T-helper 1 cell treated with Interleukin-12 subunit alpha and Interleukin-12 subunit beta and Interleukin-4 antibody, amounts not matched to agents 30 ng/mL and 1 ng/mL, for 36 hours (primary cell): ENCODE measurements at regions not wholly inside any gene's neighbourhood (a gene's known extent, or its start where the extent isn't known, plus 50 kb on each side); places are given as distances from the start of the nearest gene placed in this dataset.
"Not testable (repeated sequence)": the region's sequence is repeated elsewhere in the genome, so short reads cannot be mapped to it uniquely, and the experiment has no call there.

Experiments
- intact Hi-C: fragments of 100-400 bp; cut with micrococcal nuclease; formaldehyde crosslinking; loops from one replicate; pipeline ENCODE4 v1.15.1; 2024

DNA sequence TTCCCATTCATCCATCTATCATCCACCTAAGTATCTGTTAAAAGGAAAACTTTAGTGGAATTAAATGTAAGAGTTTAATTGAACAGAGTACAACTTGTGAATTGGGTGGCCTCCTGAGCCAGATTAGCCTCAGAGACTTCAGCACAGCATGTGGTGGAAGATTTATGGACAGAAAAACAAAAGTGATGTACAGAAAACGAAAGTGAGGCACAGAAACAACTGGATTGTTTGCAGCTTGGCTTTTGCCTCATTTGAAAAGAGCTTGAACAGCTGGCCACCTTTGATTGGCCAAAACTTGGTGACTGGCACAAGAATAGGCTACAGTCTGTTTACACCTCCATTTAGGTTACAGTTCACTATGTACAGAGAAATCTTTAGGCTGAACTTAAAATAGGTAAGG lies 1463.4 kb upstream of the CELF2 start:
- intact Hi-C loops, result no loop called here

DNA sequence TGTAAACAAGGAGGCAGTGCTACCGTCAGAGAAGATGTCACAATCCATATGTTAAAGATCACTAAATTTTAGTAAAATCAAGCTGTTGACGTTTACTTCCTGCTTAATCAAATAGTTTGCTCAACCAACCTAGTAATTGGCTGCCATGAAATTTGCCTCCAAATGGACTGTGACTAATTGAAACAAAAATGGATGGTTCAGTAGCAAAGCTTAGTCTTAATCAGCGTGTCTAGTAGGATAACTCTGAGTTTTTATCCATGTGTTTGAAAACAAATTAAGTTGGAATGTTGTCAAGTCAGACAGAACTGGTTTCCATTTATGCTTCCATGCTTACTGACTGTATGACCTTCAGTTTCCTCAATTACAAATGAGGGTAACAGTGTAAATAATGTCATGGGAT lies 1456.7 kb upstream of the CELF2 start:
- intact Hi-C loops, result no loop called here

DNA sequence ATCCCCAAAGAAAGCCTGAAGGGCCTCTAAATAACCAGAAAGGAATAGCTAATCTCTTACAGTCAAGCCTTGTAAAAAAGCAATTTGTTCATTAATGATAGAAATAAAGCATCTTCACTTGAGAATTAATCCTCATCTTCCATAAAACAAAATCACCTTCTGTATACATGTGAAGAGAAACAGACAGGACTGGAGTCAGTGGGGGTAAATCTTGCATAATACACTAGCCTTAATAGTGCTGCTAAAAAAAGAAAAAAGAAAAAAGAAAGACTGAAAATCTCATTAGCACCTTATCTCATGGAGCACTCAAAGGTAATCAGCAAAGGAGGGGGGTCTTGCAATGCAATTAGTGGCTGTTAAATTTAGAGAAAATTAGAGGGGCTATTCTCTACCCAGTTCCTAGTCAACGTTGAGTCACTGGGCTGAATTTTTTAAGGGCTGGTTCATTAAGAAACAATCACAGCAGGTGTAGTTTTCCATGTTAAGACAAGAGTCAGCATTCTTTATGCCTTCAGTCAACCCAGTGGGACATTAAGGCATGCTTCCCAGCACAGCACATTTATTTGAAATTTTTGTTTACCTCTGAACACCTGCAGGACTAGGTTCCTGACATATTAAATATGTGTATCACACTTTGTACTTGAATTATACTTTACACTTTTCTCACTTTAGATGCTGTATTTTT lies 1455.7 kb upstream of the CELF2 start:
- intact Hi-C loops, result no loop called here

DNA sequence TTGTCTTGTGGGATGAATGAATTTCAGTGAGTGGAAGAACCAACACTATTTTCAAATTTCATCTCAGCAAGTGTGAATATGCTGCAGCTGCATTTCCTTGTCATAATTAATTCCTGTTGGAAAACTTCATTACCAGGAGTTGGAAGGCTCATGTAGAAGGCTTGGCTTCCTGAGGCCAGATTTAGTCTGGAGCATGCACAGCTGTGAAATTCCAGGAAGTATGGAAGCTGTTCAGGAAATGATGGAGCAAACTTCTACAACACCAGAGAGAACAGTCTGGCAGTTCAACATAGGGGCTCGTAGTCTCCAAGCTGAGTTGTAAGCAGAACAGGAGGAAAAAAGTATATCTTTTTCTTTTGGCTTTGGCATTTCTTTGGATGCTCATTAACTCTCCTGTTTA lies 1439.9 kb upstream of the CELF2 start:
- intact Hi-C loops, result no loop called here

DNA sequence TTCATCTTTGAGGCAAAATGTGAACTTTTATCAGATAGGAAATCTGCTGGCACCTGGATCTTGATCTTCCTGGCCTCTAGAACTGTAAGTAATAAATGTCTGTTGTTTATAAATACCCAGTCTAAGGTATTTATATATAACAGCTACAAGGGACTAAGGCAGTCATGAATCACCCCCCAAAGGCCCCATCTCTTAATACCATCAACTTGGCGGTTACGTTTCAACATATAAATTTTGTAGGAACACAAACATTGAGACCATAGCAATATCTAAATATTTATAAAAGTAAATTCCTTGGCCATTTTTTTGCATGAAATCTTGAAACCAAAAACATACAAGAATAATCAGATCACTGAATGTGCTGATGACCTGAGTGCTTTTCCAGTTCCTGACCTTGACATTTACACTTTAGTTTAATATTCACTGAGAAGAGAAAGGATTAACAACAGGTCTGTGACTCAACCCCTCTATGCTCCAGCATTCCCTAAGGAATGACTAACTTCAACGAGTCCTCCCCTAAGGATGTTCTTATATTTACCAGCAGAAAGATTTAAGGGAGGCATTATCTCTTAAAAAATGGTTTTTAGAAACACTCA lies 1438.5 kb upstream of the CELF2 start:
- intact Hi-C loops, result no loop called here

DNA sequence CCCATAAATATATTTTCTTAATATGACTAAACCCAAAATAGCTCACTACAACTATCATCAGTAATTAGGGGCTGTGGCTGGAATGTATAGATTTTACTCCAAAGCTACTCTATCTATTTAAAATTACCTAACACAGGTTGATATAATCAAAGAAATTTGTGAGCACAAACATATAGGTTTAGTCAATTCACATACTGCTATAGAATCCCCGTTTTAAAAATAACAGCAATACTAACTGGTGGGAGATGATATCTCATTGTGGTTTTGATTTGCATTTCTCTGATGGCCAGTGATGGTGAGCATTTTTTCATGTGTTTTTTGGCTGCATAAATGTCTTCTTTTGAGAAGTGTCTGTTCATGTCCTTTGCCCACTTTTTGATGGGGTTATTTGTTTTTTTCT lies 1434.9 kb upstream of the CELF2 start:
- intact Hi-C loops, result not testable (repeated sequence)

DNA sequence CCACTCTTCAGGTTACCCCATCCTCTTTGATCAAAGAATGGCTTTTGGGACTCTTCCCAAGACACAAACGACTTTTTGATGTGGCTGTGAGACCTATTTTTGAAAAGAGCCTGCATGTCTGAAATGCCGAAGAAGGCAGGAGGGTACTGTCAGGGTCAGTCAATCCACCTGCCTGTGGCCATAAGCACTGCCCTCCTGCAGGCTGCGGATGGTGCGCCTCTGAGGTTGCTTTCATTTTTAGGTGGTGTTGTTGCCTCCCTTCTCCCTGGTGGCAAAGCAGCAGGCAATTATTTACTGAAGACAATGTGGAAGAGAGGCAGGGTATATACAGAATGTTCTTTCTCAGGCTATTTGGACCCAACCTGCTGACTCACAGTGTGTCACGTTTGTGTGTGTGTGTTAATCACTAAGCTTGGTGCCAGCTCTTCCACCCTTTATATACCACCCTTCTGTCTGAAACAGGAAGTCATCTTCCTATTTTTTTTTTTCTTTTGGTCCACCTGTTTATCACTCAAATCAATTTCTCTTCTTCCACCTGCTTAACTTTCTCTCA lies 1421.2 kb upstream of the CELF2 start:
- intact Hi-C loops, result no loop called here

DNA sequence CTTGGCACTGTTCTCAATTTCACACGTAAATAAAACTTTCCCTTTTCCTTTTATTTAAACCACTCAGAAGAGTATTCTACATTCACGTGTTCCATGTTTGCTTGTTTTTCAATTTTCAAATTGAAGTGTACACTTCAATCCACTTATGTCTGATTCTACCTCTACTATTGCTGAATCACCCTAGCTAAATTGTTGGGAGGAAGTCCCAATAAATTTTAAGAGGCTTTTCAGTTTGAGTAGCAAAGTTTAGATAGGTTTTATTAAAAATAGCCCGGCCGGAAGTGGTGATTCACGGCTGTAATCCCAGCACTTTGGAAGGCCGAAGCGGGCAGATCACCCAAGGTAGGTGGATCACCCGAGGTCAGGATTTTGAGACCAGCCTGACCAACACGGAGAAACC lies 1414.7 kb upstream of the CELF2 start:
- intact Hi-C loops, result no loop called here

DNA sequence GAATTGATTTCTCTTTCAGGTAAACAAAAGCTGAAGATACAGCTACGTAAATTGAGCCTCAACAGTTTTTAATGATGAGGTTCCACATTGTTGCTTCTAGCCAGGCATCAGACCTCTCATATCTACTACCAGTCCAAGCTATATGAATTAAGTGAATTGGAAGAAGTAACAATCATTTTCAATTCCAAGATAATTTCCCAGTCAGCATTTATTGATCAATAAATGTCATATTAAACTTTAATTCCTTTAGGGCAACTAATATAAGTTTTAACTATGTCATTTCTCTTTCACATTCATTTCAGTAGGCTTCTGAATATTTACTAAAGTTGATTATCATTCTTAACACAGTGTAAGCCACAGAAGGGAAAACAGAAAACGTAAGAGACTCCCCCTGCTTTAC lies 1413.7 kb upstream of the CELF2 start:
- intact Hi-C loops, result no loop called here

DNA sequence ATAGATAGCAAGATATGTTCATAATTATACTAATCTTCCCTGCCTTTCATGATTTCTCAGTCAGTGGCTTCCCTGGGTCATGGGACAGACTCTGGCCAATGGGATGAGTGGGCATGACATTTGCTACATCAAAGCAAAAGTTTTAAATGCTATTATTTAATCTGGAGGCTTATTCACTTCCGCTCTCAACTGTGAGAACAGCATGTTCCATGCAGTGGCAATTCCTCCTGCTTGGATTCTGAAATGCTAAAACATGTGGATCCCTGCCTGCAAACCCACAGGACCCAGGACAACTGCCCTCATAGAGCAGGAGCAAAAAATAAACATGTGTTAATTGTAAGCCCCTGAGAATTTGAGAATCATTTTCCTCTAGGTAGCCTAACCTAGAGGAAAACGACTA lies 1412.4 kb upstream of the CELF2 start:
- intact Hi-C loops, result no loop called here

DNA sequence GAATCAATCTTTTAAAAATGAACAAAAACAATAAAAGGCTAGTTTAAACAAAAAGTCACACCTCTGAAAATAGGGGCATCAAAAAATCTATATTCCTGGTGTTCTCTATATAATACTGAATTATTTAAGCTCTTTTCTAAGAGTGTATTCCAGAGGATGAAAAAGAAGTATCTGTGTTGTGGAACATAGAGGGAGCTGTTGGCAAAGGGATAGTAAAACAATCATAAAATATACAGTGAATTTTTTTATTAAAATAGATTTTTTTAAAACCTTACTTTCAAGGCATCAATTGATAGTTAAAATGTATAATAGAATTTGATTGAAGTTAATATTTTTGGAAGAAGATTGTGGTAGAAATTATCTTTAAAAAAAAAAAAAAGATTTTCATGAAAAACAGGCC lies 1409.1 kb upstream of the CELF2 start:
- intact Hi-C loops, result no loop called here

DNA sequence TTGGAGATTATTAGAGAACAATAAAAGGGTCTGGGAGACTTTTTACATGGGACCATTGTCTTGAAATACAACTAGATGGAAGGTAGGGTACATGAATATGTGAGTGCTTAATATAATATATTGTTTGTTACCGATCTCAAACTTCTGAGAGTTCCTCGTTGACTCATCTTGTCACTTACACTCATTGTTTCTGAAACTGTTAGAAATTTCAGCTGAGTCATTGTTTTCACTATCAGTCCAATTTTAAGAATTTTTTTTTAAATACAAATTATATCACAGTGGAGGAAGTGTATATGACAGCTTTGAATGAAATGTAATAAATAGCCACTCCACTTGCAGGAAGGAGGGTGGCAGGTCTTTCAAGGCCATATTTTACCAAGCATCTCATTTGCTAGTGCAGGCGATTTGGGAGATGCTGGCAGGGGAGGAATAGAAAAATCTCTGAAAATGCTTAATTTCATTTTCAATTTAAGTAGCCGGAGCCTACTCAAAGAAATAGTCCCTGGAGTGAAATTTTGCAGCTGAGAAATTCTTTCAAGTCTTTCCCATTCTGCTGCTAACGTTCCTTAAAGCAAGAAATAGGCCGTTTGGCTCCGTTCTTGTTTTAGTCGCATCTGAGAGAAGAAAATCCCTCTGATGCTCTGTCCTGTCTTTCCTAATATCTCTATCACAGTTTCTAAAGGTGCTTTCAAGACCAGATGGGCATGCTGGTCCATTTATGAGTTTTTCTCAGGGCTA lies 1404.2 kb upstream of the CELF2 start:
- intact Hi-C loops, result no loop called here

DNA sequence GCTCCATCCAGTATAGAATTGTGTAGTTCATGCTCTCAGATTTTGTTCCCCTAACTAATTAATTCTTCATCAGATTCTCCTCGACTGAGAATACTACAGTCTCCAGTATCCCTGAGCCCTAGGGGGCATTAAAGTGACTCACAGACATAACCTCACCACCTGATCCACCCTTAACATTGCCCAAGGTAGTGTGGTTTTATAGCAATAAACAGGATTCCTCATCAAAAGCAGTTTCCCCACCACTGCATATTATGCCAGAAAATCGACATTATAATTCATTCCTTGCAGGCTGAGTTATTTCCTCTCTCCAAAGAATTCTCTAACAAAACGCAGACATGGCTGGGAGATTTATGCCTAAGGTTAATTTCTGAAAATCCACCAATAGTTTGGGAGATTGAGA lies 1402.5 kb upstream of the CELF2 start:
- intact Hi-C loops, result no loop called here

DNA sequence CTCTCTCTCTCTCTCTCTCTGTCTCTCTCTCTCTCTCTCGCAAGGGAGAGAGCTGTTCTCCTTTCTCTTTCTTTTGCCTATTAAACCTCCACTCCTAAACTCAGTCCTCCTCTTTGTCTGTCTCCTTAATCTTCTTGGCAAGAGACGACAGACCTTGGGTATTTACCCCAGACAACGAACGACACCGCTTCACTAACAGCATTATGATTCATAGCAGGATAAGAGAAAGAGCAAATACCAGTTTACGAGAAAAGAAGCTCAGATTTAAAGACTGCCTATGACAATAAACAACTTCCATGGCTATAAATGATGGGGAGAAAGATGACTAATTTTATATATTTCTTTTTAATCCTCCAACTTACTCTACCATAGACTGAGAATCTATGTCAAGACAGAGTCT lies 1396.5 kb upstream of the CELF2 start:
- intact Hi-C loops, result no loop called here

DNA sequence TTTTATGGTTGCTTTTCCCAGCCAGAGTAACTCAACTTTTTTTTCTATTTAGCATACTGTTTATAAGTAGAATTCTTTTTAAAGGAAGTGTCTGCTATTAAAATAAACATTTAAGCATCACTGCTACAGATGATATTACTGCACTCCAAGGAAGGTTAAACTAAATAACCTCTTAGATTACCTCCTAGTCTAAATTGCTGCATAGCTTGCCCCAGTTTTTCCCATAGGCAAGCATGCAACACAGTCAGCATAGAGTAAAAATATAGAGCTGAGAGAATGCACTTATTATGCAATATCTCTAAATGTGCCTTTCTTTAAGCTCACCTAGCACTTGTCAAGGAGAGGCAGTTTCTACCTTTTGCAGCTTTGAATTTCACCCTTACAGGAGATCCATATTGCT lies 1392.4 kb upstream of the CELF2 start:
- intact Hi-C loops, result no loop called here

DNA sequence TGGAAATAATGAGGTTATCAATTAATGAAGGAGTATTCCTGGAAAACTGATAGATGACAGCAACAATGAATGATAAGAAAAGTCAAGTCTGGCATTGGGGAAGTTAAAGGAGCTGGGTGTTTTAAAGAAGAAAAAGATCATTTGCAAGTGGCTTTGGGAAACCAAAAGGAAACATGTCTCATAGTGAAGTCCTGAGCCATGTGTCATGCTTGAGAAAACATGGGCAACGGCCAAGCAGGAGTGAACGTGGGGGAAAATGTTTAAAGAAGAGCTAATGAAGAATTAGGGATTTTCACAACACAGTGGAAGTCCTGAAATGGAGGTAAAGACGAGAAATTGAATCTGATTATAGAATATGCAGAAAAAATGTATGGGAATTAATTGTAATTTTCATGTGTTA lies 1383.2 kb upstream of the CELF2 start:
- intact Hi-C loops, result no loop called here

DNA sequence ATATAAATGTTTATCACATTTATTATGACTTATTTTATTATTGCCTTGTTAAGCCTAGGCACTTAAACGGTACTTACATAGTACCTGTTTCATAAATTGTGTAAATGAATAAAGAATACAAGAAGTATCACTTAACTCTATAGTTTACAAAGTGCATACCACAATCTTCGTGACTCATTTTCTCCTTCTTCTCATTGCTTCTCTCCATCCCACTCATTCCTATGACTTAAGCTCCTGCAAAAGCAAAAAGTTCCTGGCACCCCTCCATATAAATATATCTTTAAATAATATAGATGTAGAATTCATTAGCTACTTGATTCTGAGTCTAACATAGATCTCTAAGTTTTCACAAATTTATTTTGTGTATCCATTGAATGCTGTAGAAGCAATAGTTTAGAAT lies 1382.0 kb upstream of the CELF2 start:
- intact Hi-C loops, result no loop called here

DNA sequence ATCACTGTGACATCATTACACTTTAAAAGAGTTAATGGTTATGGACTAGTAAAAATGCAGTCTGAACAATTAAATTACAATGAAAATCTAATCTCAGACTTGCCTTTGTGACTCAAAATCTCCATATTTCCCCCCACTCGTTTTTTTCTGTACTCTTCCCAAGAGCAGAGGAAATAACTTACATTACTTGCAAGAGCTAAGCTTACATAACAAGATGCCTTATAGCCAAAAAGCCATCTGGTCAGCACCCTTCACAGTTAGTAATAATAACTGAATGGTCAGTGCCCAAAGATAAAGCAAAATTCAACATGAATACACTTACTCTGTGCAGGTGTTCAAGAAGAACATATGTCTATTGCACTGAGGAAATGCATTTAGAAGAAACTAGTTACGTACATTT lies 1381.5 kb upstream of the CELF2 start:
- intact Hi-C loops, result no loop called here

DNA sequence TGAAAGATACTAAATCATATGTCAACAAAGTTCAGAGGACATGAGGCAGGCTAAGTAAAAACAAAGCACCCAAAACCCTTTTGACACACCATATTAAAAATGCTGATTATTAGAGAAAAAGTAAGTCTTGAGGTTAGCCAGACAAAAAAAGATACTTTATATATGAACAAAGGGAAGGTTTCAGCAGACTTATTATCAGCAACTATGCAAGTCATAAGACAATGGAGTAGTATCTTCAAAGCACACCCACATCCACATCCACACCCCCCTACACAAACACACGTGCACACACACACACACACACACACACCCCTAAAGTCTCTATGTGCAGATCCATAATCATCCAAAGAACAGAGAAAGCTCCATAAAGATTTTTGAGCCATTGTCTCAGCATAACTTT lies 1373.9 kb upstream of the CELF2 start:
- intact Hi-C loops, result no loop called here

DNA sequence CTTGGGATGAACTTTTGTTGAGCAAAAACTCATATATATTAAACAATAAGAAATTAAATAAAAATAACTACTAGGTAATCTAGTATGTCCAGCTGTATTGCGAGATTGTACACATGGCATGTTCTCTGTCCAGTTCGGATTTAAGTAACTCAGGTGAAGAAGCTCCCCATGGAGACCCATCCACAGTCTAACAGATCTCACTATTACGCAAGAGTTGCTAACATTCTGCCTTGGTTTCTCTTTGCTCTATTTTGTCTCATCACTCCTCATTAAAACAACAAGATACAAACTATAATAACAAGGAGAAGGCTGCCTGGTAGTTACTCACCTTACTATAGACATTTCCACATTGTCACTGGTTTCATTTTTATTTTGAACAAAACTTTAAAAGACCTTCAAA lies 1372.3 kb upstream of the CELF2 start:
- intact Hi-C loops, result no loop called here

DNA sequence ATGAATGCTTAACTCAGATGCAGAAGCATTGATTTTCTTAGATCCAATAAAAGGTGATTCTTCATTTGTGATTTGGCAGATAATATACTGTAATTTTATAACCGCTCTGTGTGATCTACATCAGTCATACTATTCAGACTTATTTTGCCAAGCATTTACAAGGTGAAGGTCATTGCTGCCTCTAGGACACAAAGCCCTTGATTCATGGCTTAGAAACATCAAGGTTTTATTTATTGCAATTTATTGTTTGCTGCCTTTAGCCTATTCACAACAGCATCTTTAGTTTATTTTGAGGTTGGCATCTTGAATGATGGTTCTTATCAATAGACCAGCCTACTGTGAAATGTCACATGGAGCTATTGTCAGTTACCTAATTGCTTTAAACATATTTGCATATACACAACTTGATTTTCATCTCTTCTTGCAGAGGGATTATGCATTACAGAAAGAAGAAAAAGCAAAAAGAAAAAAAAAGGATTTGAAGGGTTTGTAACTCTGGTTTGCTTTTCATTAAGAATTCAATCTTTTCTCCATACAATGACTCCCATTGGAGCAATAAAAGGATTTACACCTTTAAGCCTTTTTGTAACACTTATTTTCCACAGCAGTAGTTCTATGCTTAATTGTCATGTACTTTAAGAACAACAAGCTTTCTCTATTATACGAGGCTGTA lies 1371.6 kb upstream of the CELF2 start:
- intact Hi-C loops, result no loop called here

DNA sequence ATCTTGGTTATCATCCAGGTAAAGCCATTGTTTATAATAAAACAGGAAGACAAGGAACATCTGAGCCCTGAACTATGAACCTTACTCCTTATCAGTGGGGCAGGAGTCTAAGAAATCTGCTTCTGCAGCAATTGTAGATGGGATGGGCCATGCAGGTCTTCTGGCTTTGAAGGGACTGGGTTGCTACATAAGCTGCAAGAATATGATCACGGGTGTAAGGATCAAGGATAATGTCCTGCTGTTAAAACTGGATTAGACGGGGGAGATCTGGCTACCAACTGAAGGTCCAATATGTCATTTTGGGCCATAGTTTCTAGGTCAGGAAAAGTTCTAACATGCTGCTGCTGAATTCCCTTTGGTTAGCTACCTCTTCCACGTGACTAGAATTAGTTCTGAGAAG lies 1363.4 kb upstream of the CELF2 start:
- intact Hi-C loops, result no loop called here
